Stomach (tissue), 4 donors: ENCODE measurements at regions not wholly inside any gene's neighbourhood (a gene's known extent, or its start where the extent isn't known, plus 50 kb on each side); places are given as distances from the start of the nearest gene placed in this dataset.

Experiments
- CTCF ChIP-seq, 7 experiments: fragments of 450-650 bp in 4 of 7; fragments of 200-600 bp in 3 of 7; sonication (generic) in 3 of 7; IDR thresholded peaks; one replicate each; pipeline ENCODE4 v1.5.1; 2016 to 2019; ENCODE audit warnings: antibody characterized with exemption in 7 of 7, control low read depth in 2 of 7, mild to moderate bottlenecking in 1 of 7
- EP300 ChIP-seq: sonication (generic); formaldehyde crosslinking; IDR thresholded peaks from one replicate; pipeline ENCODE4 v1.6.1; 2017; ENCODE audit warnings: antibody characterized with exemption
- POLR2AphosphoS5 ChIP-seq, 3 donors: sonication (generic); formaldehyde crosslinking; IDR thresholded peaks; one replicate each; pipeline ENCODE4 v1.6.1; 2016; ENCODE audit warnings: antibody characterized with exemption in 3 of 3

GRCh38 chr1:56202186-56202585 lies 377.2 kb downstream of the PLPP3 start:
- TF ChIP-seq CTCF (IDR thresholded peaks at IDR 0.05) (no peak), EP300 (no peak), POLR2AphosphoS5 (IDR thresholded peaks at IDR 0.05) (no peak)
